Spleen (tissue), 7 donors: ENCODE measurements at regions not wholly inside any gene's neighbourhood (a gene's known extent, or its start where the extent isn't known, plus 50 kb on each side); places are given as distances from the start of the nearest gene placed in this dataset.

Experiments used
- CTCF ChIP-seq, 11 experiments: fragments of 200-600 bp in 7 of 11; fragments of 450-650 bp in 4 of 11; sonication (generic) in 4 of 11; IDR thresholded peaks in 8 of 11; conservative IDR thresholded peaks in 3 of 11; 1 replicate in 7 of 11; 2 replicates in 4 of 11; pipeline versions ENCODE4 v1.4.0 to v1.8.0; 2016 to 2021; ENCODE audit warnings: antibody characterized with exemption in 11 of 11, inconsistent platforms in 4 of 11, mild to moderate bottlenecking in 1 of 11
- POLR2A ChIP-seq, 3 donors: fragments of 450-650 bp; IDR thresholded peaks; one replicate each; pipeline ENCODE4 v1.5.1; 2017; ENCODE audit warnings: antibody characterized with exemption in 3 of 3, mild to moderate bottlenecking in 1 of 3
- POLR2AphosphoS5 ChIP-seq, 3 donors: sonication (generic); formaldehyde crosslinking; IDR thresholded peaks; one replicate each; pipeline ENCODE4 v1.5.1; 2017; ENCODE audit warnings: antibody characterized with exemption in 3 of 3
- donor health status: DM: no; HTN: no; CAD: no; lungs with moderate emphysema.
- donor health status: DM: no; HTN: no; CAD: no.
- donor health status: DM: no; HTN: no; CAD: no.

GRCh38 chr6:121890307-121890910 is 455.0 kb downstream of the GJA1 start:
- no peak for TF ChIP-seq CTCF (IDR thresholded peaks at IDR 0.05 in 8 of 11, conservative IDR thresholded peaks at IDR 0.05 in 3 of 11)
- TF ChIP-seq POLR2A (IDR thresholded peaks at IDR 0.05), result no peak
- no peak for TF ChIP-seq POLR2AphosphoS5 (IDR thresholded peaks at IDR 0.05)
